ENCODE measurements at regions not wholly inside any gene's neighbourhood (a gene's known extent, or its start where the extent isn't known, plus 50 kb on each side); places are given as distances from the start of the nearest gene placed in this dataset.

GRCh38 chr6:71599359-71599758, 287.0 kb upstream of the RIMS1 start (continued):
- TF ChIP-seq HMGXB4 (CRISPR knock-in tag; IDR thresholded peaks at IDR 0.05) (no peak), RORB (CRISPR knock-in tag; IDR thresholded peaks at IDR 0.05) (no peak), ETV6 (CRISPR knock-in tag; IDR thresholded peaks at IDR 0.05) (no peak), SMAD3 (CRISPR knock-in tag; IDR thresholded peaks at IDR 0.05; ENCODE audit: borderline replicate concordance) (no peak), TP53 (CRISPR knock-in tag; IDR thresholded peaks at IDR 0.05) (no peak), ATF2 (CRISPR knock-in tag; IDR thresholded peaks at IDR 0.05; ENCODE audit: borderline replicate concordance, low read depth) (no peak), NR1H2 (CRISPR knock-in tag; IDR thresholded peaks at IDR 0.05) (no peak), ARID4B (CRISPR knock-in tag; IDR thresholded peaks at IDR 0.05; ENCODE audit: borderline replicate concordance) (no peak), GTF2I (CRISPR knock-in tag; conservative IDR thresholded peaks at IDR 0.05) (no peak), ZNF416 (CRISPR knock-in tag; IDR thresholded peaks at IDR 0.05) (no peak), CREM (CRISPR knock-in tag; IDR thresholded peaks at IDR 0.05) (no peak)

GRCh38 chr6:71602385-71603007, 283.9 kb upstream of the RIMS1 start:
- CTCF ChIA-PET = no interaction called here
- no peak for TF ChIP-seq ZNF317 (CRISPR knock-in tag; IDR thresholded peaks at IDR 0.05; ENCODE audit: borderline replicate concordance, low read depth)
- no peak for TF ChIP-seq NFE2L1 (CRISPR knock-in tag; IDR thresholded peaks at IDR 0.05)
- TF ChIP-seq ZMAT4 (CRISPR knock-in tag; IDR thresholded peaks at IDR 0.05) = no peak
- no peak for TF ChIP-seq E2F1 (CRISPR knock-in tag; IDR thresholded peaks at IDR 0.05)
- TF ChIP-seq ZNF425 (CRISPR knock-in tag; conservative IDR thresholded peaks at IDR 0.05) = no peak
- no peak for TF ChIP-seq ATF6 (CRISPR knock-in tag; IDR thresholded peaks at IDR 0.05)
- no peak for TF ChIP-seq MYBL2 (CRISPR knock-in tag; IDR thresholded peaks at IDR 0.05)
- no peak for TF ChIP-seq HMGA2 (CRISPR knock-in tag; IDR thresholded peaks at IDR 0.05)
- no peak for TF ChIP-seq ZNF416 (CRISPR knock-in tag; IDR thresholded peaks at IDR 0.05)
- no peak for TF ChIP-seq ZNF219 (CRISPR knock-in tag; IDR thresholded peaks at IDR 0.05; ENCODE audit: borderline replicate concordance)
- TF ChIP-seq CBFB (CRISPR knock-in tag; IDR thresholded peaks at IDR 0.05; ENCODE audit: low read depth) = no peak
- no peak for TF ChIP-seq ZNF396 (CRISPR knock-in tag; IDR thresholded peaks at IDR 0.05; ENCODE audit: borderline replicate concordance)

More at GRCh38 chr6:71602385-71603007, 283.9 kb upstream of the RIMS1 start:
- no peak for ATAC-seq
- no peaks in the 10 kb centered on the region for H3K36me3 Mint-ChIP-seq
- POLR2A ChIA-PET = no interaction called here
- peaks cover 20% of the 10 kb centered on the region for H3K4me1 Mint-ChIP-seq
- H3K4me3 Mint-ChIP-seq = no peak overlapping the region
- no peaks in the 10 kb centered on the region for H3K27me3 Mint-ChIP-seq (ENCODE audit: low read depth)
- no peak overlapping the region for H3K27ac Mint-ChIP-seq
- no peaks in the 10 kb centered on the region for H3K9me3 Mint-ChIP-seq
- DNase-seq (ENCODE audit: low spot score) = no peak
